ENCODE measurements at regions not wholly inside any gene's neighbourhood (a gene's known extent, or its start where the extent isn't known, plus 50 kb on each side); places are given as distances from the start of the nearest gene placed in this dataset.

DNA sequence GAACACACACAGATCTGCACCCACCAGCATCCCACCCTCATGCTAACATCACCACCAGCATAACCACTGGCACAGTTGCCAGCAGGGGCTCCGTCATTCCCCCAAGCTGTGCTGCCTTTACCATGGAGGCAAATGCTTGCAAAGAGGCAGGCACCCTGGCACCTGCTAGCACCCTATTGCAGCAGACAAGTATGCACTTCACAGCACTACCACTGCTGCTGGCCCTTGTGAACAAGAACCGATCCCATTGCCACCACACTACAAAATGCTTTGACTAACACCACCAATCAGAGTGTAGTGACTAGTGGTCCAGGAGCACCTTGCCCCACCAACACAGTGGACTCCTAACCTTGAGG is 862.2 kb upstream of the DPPA4 start:
- no peak for DNase-seq

DNA sequence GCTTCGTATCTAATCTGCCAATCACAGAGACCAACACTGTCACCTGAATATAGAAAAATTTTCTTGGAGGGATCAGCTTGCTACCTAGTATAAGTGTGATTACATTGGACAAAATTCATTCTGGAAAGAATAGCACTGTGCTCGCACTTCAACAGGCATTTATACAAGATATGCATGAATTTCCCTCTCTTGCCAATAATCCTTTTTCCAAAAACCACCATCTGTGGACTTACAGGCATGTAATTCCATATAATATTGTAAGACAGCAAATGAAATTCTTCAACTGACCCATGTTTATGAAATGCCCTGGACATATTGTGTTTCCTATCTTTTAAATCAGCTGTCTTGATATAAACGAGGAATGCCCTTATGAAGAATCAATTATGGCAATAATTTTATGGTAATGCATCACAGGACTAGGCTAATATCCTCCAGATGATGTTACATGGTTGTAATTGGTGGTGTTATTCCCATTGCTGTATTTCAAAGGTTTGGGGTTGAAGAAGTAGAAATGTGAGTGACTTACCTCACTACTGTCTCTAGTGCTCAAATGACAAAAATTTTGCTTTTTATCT is 861.4 kb upstream of the NECTIN3 start:
- DNase-seq = no peak

DNA sequence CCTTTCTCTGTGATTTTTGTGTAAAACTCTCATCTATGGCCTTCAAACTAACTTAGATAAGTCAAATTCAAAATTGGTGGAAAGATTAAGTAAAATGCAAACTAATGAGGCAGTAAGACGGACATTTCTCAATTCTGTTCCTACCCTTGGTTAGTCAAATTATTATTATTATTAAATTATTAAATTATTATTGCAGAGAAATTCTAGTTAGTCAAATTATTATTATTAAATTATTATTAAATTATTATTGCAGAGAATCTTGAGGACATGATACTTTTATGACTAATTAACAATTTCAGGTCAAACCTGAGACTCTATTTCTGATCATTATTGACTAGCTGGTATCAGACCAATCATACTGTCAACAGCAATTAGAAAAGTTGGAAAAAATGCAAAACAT is 845.0 kb upstream of the NECTIN3 start:
- no peak for DNase-seq

DNA sequence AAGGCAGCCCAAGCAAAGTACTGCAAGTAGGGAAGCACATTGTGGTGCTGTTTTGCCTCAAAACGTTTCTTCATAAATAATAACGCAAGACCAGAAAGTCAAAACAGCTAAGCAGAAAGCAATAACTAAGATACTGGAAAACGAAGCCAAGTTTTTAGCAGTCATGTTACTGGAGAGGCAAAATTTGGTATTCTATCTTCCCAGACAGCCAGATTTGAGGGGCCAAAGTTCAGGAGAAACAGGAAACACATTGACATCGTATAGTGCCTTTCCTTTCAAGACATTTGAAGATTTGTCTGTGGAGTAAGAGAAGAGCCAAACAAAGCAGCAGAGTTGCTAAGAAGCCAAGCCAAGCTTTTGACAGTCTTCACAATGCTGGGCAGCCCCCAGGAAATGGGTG is 843.6 kb upstream of the NECTIN3 start:
- DNase-seq = no peak

DNA sequence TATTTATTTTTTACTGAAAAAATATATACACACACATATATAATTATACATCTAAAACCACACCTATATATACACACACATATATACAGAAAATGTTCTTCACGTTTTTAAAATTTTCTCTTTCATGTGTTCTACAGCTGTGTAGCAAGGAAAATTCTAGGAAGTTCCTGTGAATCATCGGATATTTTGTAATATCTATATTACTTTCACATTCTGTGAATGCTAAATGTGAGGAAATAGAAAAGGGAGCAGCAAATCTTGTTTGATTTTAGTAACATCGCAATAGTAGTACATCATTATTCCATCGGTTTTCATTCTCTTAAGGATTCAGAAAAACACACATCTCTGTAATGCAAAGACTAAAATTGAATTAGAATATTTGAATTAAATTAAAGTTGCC is 836.8 kb upstream of the NECTIN3 start:
- DNase-seq = no peak

DNA sequence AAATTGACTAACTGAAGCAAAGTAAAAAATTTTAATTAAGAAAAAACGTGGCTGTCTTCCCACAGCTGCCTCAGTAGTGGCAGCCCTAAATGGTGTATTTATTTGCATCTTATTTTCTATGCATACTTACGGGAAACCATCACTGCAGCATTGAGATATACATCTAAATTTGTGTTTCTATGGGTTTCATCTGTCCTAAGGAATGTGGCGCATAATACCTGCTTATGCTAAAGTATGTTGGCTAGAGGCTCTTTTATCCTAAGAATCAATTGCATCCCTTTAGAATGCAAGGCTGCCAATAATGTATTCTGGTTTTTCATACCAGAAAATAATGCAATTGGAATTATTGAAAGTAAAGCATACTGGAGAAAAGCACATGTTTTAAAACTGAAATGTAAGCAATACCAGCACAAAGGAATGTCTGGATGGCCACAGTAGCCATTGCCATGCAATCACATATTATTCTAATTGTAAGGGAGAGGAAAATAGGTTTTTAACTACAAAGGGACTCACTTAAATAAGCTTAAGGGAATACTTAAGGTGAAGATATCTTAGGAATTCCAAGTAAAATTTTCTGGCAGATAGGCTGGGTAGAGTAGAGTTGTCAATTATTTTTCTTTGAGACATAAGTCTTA is 834.5 kb upstream of the NECTIN3 start:
- DNase-seq = no peak

DNA sequence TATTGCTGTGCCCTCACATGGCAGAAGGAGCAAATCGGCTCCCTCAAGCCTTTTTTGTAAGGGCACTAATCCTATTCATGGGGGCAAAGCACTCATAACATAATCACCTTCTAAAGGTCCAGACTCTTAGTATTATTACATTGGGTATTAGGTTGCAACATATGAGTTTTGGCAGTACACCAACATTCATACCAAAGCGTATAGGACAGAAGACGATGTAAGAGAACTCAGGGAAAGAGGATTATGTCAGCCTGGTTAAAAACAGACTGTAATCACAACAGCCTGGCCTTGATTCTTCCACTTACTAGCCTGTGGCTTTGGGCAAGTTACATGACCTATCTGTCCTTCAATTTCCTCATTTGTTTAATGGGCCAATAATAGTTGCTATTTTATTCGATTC is 828.5 kb upstream of the NECTIN3 start:
- DNase-seq = no peak

DNA sequence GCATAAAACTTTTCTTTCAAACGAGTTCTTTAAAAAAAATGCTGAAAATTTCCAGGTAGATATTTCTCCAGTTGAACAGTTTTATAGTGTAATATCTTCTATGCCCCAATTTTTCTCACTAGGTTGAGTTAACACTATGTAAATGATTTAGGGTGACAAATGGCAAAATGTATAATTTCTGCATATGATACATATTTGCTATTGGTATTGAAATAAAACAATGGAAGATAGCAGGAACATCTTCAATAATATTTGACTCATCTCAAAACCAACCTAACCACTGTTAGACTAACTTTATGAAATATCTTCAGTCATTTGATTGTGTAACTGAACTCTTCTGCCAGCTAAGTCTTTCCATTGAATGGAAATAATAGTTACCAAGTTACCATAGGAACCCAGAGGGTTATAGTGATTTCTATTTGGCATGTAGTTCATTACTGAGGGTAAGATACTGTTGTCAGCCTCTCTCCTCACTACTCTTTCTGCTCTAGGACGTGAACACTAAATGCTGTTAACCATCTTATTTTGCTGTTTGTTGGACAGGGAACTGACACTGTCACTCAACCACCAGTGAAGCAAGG is 824.7 kb upstream of the NECTIN3 start:
- no peak for DNase-seq

DNA sequence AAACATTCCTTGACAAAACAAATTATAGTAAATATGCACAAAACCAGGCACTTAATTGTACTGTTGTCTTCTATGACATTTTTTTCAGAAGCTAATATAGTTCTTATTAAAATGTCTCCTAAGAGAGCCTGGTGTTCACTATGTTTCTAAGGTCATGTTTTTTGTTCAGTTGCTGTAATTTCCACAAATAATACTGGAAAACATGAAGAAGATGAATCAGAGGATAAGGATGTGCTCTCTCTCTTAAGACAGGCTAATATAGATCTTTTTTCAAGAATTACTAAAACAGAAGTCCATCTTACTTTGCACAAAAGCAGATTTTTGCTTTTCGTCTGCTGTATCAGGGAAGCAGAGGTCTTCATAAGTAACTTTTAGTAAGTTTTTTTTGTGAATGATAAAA is 823.0 kb upstream of the NECTIN3 start:
- DNase-seq = no peak

DNA sequence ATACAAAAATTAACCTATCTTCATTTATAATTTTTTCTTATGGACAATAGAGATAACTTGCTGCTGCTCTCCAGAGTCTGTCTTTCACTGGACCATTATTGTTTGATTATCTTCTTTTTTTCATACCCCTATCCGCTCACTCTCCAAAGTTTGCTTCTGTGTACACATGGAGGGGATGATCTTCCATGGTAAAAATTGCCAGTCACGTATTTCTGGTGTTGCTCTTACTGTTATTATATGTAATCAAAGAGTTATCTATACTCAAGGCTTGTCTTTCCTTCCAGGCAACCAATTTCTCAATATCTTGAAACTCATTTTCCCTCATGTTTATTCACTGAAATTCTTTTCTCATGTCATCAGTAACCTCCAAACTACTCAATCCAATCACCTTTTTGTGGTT is 817.8 kb upstream of the NECTIN3 start:
- DNase-seq = no peak

DNA sequence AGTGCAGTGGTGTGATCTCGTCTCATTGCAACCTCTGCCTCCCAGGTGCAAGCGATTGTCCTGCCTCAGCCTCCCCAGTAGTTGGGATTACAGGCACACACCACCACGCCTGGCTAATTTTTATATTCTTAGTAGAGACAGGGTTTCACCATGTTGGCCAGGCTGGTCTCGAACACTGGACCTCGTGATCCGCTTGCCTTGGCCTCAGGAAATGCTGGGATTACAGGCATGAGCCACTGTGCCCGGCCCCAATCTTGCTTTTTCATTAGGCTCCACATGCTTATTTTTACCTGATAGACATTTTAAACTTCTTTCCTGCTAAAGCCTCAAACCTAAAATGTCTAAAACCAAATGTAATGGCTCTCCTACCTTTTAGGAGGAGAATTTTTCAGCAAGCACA is 817.0 kb upstream of the NECTIN3 start:
- no peak for DNase-seq

DNA sequence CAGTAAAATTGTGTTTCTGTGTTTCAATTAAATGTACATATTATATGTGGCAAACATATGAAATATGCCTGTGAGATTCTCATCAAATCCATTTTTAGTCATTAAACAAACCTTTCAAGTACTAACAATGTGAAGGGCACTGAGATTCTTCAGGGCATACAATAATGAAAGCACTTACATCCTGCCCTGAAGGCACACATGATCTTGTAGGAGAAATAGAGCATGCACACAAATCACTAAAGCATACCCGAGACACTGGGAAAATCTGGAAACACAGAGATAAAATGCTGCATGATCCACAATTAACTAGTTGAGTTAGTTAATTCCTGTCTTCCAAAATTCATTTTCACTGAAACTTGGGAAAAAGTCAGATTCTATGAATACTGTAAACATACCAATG is 810.5 kb upstream of the NECTIN3 start:
- DNase-seq = no peak

DNA sequence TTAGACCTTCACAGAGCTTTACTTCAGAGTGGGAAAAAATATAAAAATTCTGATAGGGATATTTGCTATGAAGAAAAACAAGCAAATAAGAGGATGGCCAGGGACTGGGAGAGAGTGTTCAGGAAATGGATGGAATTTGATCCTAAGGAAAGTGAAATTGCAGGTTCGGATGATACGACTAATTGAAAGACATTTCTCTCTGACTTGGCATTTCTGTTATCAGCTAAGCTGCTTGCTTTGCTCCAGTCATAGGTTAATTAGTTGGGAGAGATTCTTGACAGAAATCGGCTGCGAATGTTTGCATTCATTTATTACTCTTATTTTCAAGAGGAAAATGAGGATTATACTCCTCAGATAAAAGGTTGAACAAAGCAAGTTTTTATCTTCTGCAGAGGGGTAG is 808.7 kb upstream of the NECTIN3 start:
- no peak for DNase-seq

DNA sequence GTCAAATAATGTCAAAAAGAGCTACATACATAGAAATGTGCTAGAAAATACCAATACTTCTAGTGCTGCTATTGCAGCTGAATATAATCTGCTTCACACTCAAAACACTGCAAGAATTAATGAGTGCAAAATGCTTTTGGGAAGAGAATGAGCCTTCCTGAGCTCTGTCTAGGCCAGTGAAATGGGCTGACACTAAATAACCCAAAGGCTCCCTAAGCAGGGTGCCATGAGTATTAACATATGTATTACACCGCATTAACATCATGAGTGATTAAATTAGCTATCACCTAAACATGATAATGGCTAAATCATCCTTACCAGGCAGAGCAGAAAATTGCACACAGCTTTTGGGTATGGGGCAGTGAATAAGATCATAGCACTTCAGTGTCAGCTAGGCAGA is 806.3 kb upstream of the NECTIN3 start:
- DNase-seq = no peak

DNA sequence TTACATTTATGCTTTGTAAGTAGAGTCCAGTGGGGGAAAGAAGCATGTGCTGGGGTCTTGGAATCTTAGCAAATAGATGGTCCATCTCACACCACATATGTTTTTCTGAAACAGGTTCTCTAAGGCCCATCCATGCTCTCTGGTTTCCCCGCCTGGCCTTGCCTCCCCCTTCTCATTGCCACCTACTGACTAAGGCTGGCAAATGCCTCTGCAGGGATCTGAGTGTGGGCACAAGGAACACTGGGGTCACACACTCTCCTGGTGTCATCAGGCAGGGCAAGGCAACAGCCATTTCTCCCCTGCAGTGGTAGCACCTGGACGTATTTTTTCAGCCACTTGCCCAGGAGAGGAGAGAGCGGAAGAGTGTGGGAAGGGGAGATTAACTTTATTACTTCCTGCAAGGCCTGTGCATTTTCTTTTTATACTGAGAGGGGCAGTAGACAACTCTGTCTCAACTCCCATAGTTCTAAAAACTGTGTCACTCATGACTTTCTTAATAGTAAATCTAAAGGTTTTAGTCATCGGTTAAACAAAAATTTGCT is 804.2 kb upstream of the NECTIN3 start:
- DNase-seq = no peak

DNA sequence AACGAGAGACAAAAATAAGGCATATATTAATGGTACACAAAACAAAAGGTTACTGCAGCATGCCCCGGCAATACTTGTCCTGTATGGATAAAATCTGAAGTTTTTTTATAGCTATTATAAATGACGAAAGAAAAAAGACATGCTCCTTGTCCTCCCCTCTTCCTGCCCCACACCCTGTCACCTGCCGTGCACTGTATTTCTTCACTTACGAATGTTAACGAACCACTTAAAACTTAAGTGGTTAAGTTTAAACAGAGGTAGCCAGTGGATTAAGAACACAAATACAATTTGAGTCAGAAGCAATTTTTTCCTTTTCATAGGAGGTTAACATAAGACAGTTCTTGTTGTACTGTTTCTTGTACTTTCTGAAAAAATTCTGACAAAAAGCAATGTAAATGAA is 799.1 kb upstream of the NECTIN3 start:
- no peak for DNase-seq

DNA sequence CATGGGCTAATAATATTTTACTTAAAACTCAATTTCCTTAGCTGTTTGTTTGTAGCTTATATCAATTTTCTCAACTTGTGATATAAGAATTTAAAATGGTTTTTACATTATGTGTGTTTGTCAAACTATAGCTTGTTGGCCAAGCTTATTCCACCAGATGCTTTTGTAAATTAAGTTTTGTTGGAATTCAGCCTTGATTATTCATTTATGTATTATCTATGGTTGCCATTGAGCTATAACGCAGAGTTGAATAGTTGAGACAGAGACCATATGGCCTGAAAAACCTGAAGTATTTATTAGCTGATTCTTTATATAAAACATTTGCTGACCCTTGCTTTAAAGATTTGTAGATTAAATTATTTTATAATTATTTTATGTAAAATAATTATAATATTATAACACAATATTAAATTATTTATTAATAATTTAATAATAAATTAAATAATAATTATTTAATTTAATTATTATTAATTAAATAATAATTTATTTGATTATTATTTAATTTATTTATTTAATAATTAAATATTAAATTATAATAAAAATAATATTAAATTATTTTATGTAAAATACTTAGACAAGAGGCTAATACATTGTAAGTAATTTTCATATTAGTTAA is 779.6 kb upstream of the NECTIN3 start:
- DNase-seq = no peak

DNA sequence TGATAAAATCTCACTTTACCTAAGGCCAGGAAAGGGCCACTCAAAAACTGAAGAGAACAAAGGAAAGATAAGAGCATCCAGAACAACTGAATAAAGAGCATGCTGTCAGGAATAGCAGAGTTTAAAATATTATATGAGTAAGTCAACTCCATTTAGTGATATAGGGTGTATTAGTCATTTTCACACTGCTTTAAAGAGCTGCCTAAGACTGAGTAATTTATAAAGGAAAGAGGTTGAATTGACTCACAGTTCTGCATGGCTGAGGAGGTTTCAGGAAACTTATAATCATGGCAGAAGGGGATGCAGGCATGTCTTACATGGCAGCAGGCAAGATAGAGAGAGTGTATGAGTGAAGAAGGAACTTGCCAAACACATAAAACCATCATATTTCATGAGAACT is 778.0 kb upstream of the NECTIN3 start:
- no peak for DNase-seq

DNA sequence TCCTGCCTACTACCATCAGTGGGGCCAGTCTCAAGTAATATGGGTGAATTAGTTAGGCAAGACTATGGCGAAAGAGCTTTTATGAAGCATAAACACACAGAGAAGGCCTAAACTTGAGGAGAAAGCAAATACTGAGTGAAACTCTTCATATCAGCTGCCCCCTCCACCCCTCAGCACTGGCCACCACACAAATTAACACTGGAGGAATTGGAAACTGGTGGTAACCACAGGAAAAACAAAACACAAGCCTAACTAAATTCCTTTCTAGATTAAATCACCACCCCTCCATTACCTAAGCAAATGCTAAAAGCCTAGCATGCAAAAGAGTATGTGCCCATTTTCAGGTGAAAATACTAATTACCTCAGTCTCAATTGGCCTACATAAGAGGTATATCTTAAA is 774.7 kb upstream of the NECTIN3 start:
- no peak for DNase-seq

DNA sequence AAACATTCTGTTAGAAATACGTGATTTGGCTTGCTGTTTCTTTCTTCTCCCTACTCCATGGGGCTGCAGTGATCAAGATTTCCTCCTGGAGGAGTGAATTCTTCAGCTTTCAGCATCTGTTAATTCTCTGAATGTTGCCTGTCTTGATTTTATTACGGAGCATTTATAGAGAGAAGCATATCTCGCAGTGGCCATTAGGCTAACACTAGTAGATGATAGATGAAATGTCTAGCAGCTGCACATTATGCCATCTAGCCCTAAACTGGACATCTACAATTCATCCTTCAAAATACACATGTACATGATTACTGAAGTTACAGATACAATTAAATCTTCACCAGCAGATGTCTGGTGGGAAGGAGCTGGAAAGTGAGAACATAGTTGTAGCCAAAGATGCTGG is 769.8 kb upstream of the NECTIN3 start:
- no peak for DNase-seq

DNA sequence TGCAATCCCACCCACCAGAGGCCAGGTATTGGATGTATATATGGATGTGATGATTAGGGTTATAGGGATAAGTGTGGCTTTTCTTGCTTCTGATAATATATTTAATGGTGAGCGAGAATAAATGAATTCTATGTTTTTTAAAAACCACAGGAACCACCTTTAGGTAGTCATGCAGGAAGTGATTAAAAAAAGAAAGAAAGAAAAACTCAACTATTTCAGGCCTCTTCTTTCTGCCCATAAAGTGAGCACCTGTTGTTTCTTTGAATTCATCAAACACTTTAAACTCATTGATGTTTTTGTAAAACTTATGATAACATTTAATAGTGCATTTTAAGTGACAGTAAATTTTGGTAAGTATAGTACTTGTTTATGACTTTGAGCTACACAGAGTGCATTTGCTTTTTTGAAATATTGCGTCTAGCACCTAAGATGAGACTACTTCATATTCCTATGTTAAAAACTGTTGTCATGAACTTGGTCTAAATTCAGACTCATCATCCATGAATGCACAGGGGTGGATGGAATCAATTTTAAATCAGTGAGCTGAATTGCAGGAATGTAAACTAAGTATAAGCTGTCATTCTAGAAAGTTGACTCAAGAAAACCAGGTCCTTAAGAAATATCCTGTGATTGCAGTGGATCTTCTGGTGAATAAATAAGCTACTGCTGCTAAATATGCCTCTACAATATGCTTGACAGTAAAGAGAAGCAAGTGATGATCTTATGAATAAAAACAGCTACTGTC is 764.4 kb upstream of the NECTIN3 start:
- DNase-seq = no peak

DNA sequence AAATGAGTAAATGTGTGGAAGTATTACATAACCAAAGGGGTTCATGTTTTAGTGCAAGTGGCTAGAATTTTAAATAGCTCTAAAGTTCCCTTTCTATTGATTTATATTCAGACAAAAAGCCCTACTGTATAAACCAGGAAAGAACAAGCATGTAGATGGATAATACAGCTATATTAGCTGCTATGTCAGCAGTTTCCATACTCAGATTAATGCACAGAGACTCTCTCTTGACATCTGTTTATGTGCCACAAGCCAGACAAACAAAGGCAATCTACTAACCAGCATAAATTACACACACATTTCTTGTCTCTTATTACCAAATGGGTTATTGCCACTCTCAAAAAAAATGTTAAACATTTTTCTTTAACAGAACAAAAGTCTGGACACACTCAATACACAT is 760.1 kb upstream of the NECTIN3 start:
- no peak for DNase-seq

All from amygdala (tissue), 56 donors.